ENCODE measurements at regions not wholly inside any gene's neighbourhood (a gene's known extent, or its start where the extent isn't known, plus 50 kb on each side); places are given as distances from the start of the nearest gene placed in this dataset.

DNA sequence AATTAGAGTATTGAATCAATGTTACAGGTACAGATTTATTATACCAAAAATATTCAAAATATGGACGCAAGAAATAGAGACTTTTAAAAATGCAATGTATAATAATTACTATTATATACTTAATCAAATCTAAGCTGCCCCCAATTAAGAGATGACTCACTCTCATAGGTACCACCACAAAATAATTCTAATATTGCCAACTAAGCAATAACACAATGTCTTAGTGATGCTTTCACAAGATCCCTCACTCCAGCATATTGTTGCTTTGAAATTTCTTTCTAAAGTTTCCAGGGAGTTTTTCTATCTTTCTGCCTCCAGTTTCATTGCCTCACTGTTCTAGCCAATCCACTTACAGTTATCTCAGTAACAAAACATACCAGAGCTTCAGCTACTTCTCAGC lies 270.0 kb upstream of the PABPC4L start:
- Histone ChIP-seq H3K9me3 (no peaks in the 10 kb centered on the region), H3K4me1 (no peaks in the 10 kb centered on the region), H3K36me3 (no peaks in the 10 kb centered on the region), H3K4me3 (no peak overlapping the region), H3K27me3 (no peaks in the 10 kb centered on the region), H3K27ac (no peak overlapping the region)
- in situ Hi-C loops (cut with MboI; ENCODE audit: low sequenced_read_pairs in 4 of 4) = no loop called here
- ATAC-seq (no peak), DNase-seq (no peak)
- intact Hi-C loops (cut with DNase I; ENCODE audit: low total_unique reads) = no loop called here
- no peak for TF ChIP-seq POLR2A (IDR thresholded peaks at IDR 0.05)
- TF ChIP-seq, protein P1, sequence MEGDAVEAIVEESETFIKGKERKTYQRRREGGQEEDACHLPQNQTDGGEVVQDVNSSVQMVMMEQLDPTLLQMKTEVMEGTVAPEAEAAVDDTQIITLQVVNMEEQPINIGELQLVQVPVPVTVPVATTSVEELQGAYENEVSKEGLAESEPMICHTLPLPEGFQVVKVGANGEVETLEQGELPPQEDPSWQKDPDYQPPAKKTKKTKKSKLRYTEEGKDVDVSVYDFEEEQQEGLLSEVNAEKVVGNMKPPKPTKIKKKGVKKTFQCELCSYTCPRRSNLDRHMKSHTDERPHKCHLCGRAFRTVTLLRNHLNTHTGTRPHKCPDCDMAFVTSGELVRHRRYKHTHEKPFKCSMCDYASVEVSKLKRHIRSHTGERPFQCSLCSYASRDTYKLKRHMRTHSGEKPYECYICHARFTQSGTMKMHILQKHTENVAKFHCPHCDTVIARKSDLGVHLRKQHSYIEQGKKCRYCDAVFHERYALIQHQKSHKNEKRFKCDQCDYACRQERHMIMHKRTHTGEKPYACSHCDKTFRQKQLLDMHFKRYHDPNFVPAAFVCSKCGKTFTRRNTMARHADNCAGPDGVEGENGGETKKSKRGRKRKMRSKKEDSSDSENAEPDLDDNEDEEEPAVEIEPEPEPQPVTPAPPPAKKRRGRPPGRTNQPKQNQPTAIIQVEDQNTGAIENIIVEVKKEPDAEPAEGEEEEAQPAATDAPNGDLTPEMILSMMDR (IDR thresholded peaks at IDR 0.05 in 4 of 5, conservative IDR thresholded peaks at IDR 0.05 in 1 of 5) = no peak

DNA sequence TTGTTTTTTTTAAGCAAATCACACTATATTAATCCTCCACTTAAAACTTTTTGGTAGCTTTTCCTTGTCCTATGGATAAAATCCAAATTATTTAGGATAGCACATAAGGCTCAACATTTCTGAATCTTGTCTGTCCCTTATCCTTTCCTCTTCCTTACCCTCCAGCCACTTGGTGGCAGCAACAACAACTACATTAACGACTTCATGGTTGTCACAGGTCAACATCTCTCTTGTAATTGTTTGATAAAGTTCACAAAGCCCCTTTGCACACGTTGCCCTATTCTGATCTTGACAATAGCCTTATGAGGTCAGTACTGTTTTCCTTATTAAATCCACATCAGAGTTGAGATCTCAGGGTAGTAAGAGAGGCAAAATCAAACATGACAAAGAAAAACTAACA lies 269.0 kb upstream of the PABPC4L start:
- TF ChIP-seq, protein P1 (IDR thresholded peaks at IDR 0.05 in 4 of 5, conservative IDR thresholded peaks at IDR 0.05 in 1 of 5) = peak in 1 of 5 experiments; percentile 24
- no peak for TF ChIP-seq POLR2A (IDR thresholded peaks at IDR 0.05)
- Histone ChIP-seq H3K4me3 (no peak overlapping the region), H3K36me3 (no peaks in the 10 kb centered on the region), H3K4me1 (no peaks in the 10 kb centered on the region), H3K27ac (no peak overlapping the region), H3K27me3 (no peaks in the 10 kb centered on the region), H3K9me3 (no peaks in the 10 kb centered on the region)
- intact Hi-C loops (cut with DNase I; ENCODE audit: low total_unique reads) = no loop called here
- ATAC-seq = no peak
- in situ Hi-C loops (cut with MboI; ENCODE audit: low sequenced_read_pairs in 4 of 4) = no loop called here
- no peak for DNase-seq

DNA sequence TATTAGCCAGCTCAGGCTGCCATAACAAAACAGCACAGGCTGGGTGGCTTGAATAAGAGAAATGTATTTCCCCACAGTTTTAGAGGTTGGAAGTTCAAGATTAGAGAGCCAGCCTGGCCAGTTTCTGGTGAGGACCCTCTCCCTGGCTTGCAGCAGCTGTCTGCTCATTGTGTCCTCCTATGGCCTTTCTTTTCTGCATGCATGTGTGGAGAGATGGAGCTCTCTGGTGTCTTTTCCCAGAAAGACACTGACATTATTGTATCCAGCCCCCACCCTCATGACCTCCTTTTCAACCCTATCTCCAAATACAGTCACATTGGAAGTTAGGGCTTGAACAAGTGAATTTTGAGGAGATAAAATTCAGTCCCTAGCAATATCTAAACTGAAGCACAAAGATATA lies 263.8 kb upstream of the PABPC4L start:
- no peaks in the 10 kb centered on the region for H3K36me3 ChIP-seq
- no peak overlapping the region for H3K4me3 ChIP-seq
- H3K9me3 ChIP-seq = no peaks in the 10 kb centered on the region
- intact Hi-C loops (cut with DNase I; ENCODE audit: low total_unique reads) = no loop called here
- no peak for ATAC-seq
- in situ Hi-C loops (cut with MboI; ENCODE audit: low sequenced_read_pairs in 4 of 4) = no loop called here
- H3K4me1 ChIP-seq = no peaks in the 10 kb centered on the region
- TF ChIP-seq, protein P1 (IDR thresholded peaks at IDR 0.05 in 4 of 5, conservative IDR thresholded peaks at IDR 0.05 in 1 of 5) = no peak
- TF ChIP-seq POLR2A (IDR thresholded peaks at IDR 0.05) = no peak
- H3K27ac ChIP-seq = no peak overlapping the region
- no peak for DNase-seq
- no peaks in the 10 kb centered on the region for H3K27me3 ChIP-seq

DNA sequence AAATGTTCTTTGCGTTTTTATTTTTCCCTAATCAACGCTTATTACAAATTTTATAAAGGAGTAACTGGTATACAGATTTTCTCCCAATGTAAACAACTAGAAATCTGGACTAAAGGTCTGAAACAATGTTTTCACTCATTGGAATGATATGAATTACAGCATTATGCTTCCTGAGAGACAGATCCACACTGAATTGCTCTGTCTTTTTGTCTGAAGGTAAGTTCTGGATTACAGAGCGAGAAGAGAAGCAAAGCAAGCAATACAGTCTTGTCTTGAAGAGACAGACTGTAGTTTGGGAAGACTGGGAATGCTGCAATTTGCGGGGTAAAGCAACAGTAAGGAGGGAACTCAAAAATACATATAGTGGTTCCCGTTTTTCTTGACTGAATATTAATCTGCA lies 262.2 kb upstream of the PABPC4L start:
- intact Hi-C loops (cut with DNase I; ENCODE audit: low total_unique reads) (no loop called here), in situ Hi-C loops (cut with MboI; ENCODE audit: low sequenced_read_pairs in 4 of 4) (no loop called here)
- H3K27ac ChIP-seq = no peak overlapping the region
- no peaks in the 10 kb centered on the region for H3K36me3 ChIP-seq
- no peaks in the 10 kb centered on the region for H3K27me3 ChIP-seq
- no peak overlapping the region for H3K4me3 ChIP-seq
- ATAC-seq (no peak), DNase-seq (no peak)
- TF ChIP-seq POLR2A (IDR thresholded peaks at IDR 0.05) = no peak
- TF ChIP-seq, protein P1 (IDR thresholded peaks at IDR 0.05 in 4 of 5, conservative IDR thresholded peaks at IDR 0.05 in 1 of 5) = no peak
- H3K9me3 ChIP-seq = no peaks in the 10 kb centered on the region
- no peaks in the 10 kb centered on the region for H3K4me1 ChIP-seq

DNA sequence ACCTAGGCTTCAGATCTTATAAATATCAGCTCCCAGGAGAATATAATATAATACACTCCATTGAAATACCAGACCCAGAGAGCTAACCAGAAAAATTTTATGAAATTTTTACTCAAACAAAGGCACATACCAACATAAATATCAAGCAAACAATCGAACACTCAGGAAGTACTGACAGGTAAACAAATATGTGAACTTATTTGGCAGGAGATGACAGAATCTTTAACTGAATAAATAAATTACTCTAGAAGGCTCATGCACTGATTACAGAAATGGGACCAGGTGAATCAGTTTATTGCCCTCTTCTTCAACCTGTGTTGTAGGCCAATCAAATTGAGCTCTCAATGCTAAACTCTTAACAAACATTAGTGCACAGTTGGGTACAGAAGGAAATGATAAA lies 225.2 kb upstream of the PABPC4L start:
- DNase-seq = no peak
- Histone ChIP-seq H3K27ac (no peak overlapping the region), H3K9me3 (no peaks in the 10 kb centered on the region), H3K4me1 (no peaks in the 10 kb centered on the region), H3K4me3 (no peak overlapping the region), H3K27me3 (no peaks in the 10 kb centered on the region), H3K36me3 (no peaks in the 10 kb centered on the region)
- intact Hi-C loops (cut with DNase I; ENCODE audit: low total_unique reads) (no loop called here), in situ Hi-C loops (cut with MboI; ENCODE audit: low sequenced_read_pairs in 4 of 4) (no loop called here)
- ATAC-seq = no peak
- TF ChIP-seq POLR2A (IDR thresholded peaks at IDR 0.05) = no peak
- TF ChIP-seq, protein P1 (IDR thresholded peaks at IDR 0.05 in 4 of 5, conservative IDR thresholded peaks at IDR 0.05 in 1 of 5) = no peak

Data from gastrocnemius medialis (tissue), 4 donors.